IMR-90 (cell line): ENCODE measurements at regions not wholly inside any gene's neighbourhood (a gene's known extent, or its start where the extent isn't known, plus 50 kb on each side); places are given as distances from the start of the nearest gene placed in this dataset.

Experiments used
- CTCF ChIP-seq: conservative IDR thresholded peaks from 2 replicates; pipeline ENCODE4 v1.5.1; 2012; ENCODE audit warnings: mild to moderate bottlenecking, low read depth, low read length, improper control_type of control experiment
- MAFK ChIP-seq: IDR thresholded peaks from 2 replicates; pipeline ENCODE4 v1.6.1; 2012; ENCODE audit warnings: low read depth, low read length, improper control_type of control experiment
- POLR2A ChIP-seq: IDR thresholded peaks from 2 replicates; pipeline ENCODE4 v1.6.1; 2012; ENCODE audit warnings: mild to moderate bottlenecking, low read depth, low read length

DNA sequence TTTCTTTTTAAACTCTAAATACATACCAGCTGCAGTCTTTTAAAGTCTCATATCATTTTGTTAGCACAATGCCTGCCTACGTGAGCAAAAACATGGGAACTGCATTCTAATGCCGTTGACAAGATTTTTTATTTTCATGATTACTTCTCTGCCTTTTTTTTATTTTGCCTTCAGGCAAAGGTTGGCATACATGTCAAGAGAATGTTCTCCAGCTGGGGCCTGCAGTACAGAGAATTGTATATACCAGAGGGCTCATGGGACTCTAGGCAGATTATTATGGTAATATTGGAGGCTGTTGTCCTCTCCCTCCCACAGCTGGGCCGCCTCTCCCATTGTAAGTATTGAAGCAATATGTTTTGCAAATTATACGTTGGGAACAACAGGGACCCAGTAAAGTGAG, 53.9 kb upstream of the OBI1 start:
- TF ChIP-seq POLR2A (no peak), MAFK (no peak), CTCF (no peak)
